ENCODE measurements at regions not wholly inside any gene's neighbourhood (a gene's known extent, or its start where the extent isn't known, plus 50 kb on each side); places are given as distances from the start of the nearest gene placed in this dataset.

- TF ChIP-seq, protein P1, sequence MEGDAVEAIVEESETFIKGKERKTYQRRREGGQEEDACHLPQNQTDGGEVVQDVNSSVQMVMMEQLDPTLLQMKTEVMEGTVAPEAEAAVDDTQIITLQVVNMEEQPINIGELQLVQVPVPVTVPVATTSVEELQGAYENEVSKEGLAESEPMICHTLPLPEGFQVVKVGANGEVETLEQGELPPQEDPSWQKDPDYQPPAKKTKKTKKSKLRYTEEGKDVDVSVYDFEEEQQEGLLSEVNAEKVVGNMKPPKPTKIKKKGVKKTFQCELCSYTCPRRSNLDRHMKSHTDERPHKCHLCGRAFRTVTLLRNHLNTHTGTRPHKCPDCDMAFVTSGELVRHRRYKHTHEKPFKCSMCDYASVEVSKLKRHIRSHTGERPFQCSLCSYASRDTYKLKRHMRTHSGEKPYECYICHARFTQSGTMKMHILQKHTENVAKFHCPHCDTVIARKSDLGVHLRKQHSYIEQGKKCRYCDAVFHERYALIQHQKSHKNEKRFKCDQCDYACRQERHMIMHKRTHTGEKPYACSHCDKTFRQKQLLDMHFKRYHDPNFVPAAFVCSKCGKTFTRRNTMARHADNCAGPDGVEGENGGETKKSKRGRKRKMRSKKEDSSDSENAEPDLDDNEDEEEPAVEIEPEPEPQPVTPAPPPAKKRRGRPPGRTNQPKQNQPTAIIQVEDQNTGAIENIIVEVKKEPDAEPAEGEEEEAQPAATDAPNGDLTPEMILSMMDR (IDR thresholded peaks at IDR 0.05; ENCODE audit: low read length), result no peak
- no peak for TF ChIP-seq EZH2phosphoT487 (IDR thresholded peaks at IDR 0.05; ENCODE audit: low read length)
- TF ChIP-seq EZH2 (optimal IDR thresholded peaks at IDR 0.05; ENCODE audit: low read depth, low read length), result no peak
Observed at GRCh38 chr2:74077636-74078035, 70.1 kb downstream of the BOLA3 start.

Data from MM.1S (cell line).